Right lobe of liver (tissue), 6 donors: ENCODE measurements at regions not wholly inside any gene's neighbourhood (a gene's known extent, or its start where the extent isn't known, plus 50 kb on each side); places are given as distances from the start of the nearest gene placed in this dataset.

Source experiments
- ATAC-seq, 4 donors: fragments of 200-7000 bp; cut with Tn5 transposase; one replicate each; pipeline ENCODE4 v1.9.1; 2020; ENCODE audit warnings: mild to moderate bottlenecking in 4 of 4, moderate library complexity in 4 of 4
- DNase-seq, 3 donors: peaks; one replicate each; pipeline ENCODE4 v3.0.0-alpha.2; 2020
- H3K27ac ChIP-seq, 3 donors: fragments of 200-600 bp; one replicate each; pipeline ENCODE4 v1.8.0; 2022
- H3K27me3 ChIP-seq, 2 donors: fragments of 200-600 bp; one replicate each; pipeline ENCODE4 v1.8.0; 2022
- H3K36me3 ChIP-seq, 4 donors: fragments of 200-600 bp; sonication (generic) in 1 of 4; one replicate each; pipeline versions ENCODE4 v1.5.1 to v1.8.0; 2017 to 2022; ENCODE audit warnings: control low read depth in 1 of 4
- H3K4me1 ChIP-seq, 4 donors: fragments of 200-600 bp; sonication (generic) in 1 of 4; one replicate each; pipeline versions ENCODE4 v1.5.1 to v1.8.0; 2017 to 2022; ENCODE audit warnings: control low read depth in 1 of 4
- H3K4me3 ChIP-seq, 3 donors: fragments of 200-600 bp; one replicate each; pipeline ENCODE4 v1.8.0; 2022
- H3K9me3 ChIP-seq, 4 donors: fragments of 200-600 bp; sonication (generic) in 1 of 4; one replicate each; pipeline versions ENCODE4 v1.5.1 to v1.8.0; 2017 to 2022; ENCODE audit warnings: control low read depth in 1 of 4
- CTCF ChIP-seq, 4 donors: fragments of 200-600 bp in 3 of 4; fragments of 450-650 bp in 1 of 4; IDR thresholded peaks; one replicate each; pipeline versions ENCODE4 v1.5.1 to v1.8.0; 2016 to 2022; ENCODE audit warnings: antibody characterized with exemption in 4 of 4, mild to moderate bottlenecking in 2 of 4
- POLR2A ChIP-seq: fragments of 450-650 bp; IDR thresholded peaks from one replicate; pipeline ENCODE4 v1.6.1; 2017; ENCODE audit warnings: antibody characterized with exemption, mild to moderate bottlenecking
- WGBS: methylation state at CpG from one replicate; pipeline ENCODE4 v1.1.6; 2018; ENCODE audit warnings: low coverage, low lambda C conversion rate; ENCODE audit not compliant: insufficient coverage; ENCODE audit errors: missing lambda C conversion rate; 5-methylcytosine and 5-hydroxymethylcytosine counted together
- intact Hi-C, 2 donors: fragments of 100-400 bp; cut with DNase I; formaldehyde crosslinking; loops; one replicate each; pipeline versions ENCODE4 v1.11.2 to v1.14.1; 2022
- donor health status: DM: no; HTN: yes; CAD: no.
- donor health status: DM: no; HTN: no; CAD: no.
- donor health status: DM: no; HTN: no; CAD: no.
- donor health status: DM: no; HTN: yes; CAD: no.
- donor health status: DM: no; HTN: yes; CAD: no.

- Histone ChIP-seq H3K9me3 (no peaks in the 10 kb centered on the region), H3K4me1 (no peaks in the 10 kb centered on the region), H3K4me3 (no peak overlapping the region), H3K27ac (no peak overlapping the region), H3K36me3 (no peaks in the 10 kb centered on the region), H3K27me3 (no peaks in the 10 kb centered on the region)
- WGBS, result 49% methylated on average over 8 of the region's 8 CpGs
- no peak for TF ChIP-seq POLR2A
- TF ChIP-seq CTCF (IDR thresholded peaks at IDR 0.05), result no peak
- intact Hi-C loops, result no loop called here
- no peak for ATAC-seq
- DNase-seq, result no peak
These were observed 553.7 kb downstream of the TAFA4 start for GRCh38 chr3:68378631-68379030.

- intact Hi-C loops, result no loop called here
These were observed 558.6 kb downstream of the TAFA4 start for GRCh38 chr3:68373727-68374126.

DNA sequence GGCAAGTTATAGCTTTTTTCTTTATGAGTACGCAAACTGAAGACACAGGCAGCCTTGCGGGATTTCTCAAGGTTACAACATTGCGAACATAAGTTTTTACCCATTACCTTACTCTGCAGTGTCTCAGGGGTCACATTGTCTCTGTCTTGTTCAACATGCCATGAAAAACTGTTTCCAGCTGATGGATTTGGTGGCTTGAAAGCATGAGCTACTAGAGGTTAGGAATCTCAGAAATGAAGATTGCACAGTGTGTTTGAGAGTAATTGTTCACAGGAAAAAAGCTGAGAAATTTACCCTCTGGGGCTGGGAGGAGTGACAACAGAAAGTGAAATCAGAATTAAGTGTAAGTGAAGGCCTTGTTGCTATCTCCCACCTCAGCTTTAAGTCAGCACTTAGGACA is 568.6 kb downstream of the TAFA4 start:
- ATAC-seq, result no peak
- Histone ChIP-seq H3K4me1 (no peaks in the 10 kb centered on the region), H3K27me3 (no peaks in the 10 kb centered on the region), H3K27ac (no peak overlapping the region), H3K9me3 (no peaks in the 10 kb centered on the region), H3K4me3 (no peak overlapping the region), H3K36me3 (no peaks in the 10 kb centered on the region)
- no peak for DNase-seq
- intact Hi-C loops, result no loop called here
- WGBS, result 86% methylated on average over 1 of the region's 3 CpGs
- TF ChIP-seq CTCF (IDR thresholded peaks at IDR 0.05), result no peak
- TF ChIP-seq POLR2A, result no peak

More at GRCh38 chr3:68373727-68374126, 558.6 kb downstream of the TAFA4 start:
- TF ChIP-seq CTCF (IDR thresholded peaks at IDR 0.05) (no peak), POLR2A (no peak)
- H3K36me3 ChIP-seq, result no peaks in the 10 kb centered on the region
- no peaks in the 10 kb centered on the region for H3K27me3 ChIP-seq
- no peaks in the 10 kb centered on the region for H3K9me3 ChIP-seq
- no peaks in the 10 kb centered on the region for H3K4me1 ChIP-seq
- H3K4me3 ChIP-seq, result no peak overlapping the region
- H3K27ac ChIP-seq, result no peak overlapping the region
- ATAC-seq (no peak), DNase-seq (no peak)
- 40% methylated on average over 3 of the region's 3 CpGs for WGBS

DNA sequence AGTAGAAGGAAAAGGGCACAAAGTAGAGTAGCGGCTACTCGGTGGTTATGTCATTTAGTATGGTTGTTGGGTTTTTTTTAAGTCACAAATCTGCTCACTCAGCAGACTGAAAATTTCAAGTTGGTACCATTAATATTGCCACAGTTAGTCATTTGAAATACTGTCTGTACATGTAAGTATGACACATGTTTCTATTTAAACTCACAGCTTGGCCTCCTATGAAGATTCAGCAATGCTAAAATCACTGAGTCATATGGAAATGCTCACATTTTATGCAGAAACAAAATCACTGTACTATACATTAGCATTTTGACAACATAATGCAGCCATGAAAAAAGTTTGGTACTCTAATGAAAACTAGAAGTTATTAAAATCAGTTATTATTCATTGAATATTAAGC is 571.9 kb downstream of the TAFA4 start:
- intact Hi-C loops, result no loop called here
- TF ChIP-seq POLR2A (no peak), CTCF (IDR thresholded peaks at IDR 0.05) (no peak)
- no peaks in the 10 kb centered on the region for H3K27me3 ChIP-seq
- 83% methylated on average over 2 of the region's 2 CpGs for WGBS
- no peak overlapping the region for H3K27ac ChIP-seq
- H3K9me3 ChIP-seq, result no peaks in the 10 kb centered on the region
- H3K4me3 ChIP-seq, result no peak overlapping the region
- H3K36me3 ChIP-seq, result no peaks in the 10 kb centered on the region
- DNase-seq (no peak), ATAC-seq (no peak)
- H3K4me1 ChIP-seq, result no peaks in the 10 kb centered on the region

- H3K36me3 ChIP-seq, result no peaks in the 10 kb centered on the region
- ATAC-seq, result no peak
- intact Hi-C loops, result no loop called here
- no peak overlapping the region for H3K4me3 ChIP-seq
- WGBS, result 65% methylated on average over 2 of the region's 2 CpGs
- no peak for DNase-seq
- H3K4me1 ChIP-seq, result no peaks in the 10 kb centered on the region
- H3K27me3 ChIP-seq, result no peaks in the 10 kb centered on the region
- TF ChIP-seq POLR2A (no peak), CTCF (IDR thresholded peaks at IDR 0.05) (no peak)
- no peak overlapping the region for H3K27ac ChIP-seq
- H3K9me3 ChIP-seq, result no peaks in the 10 kb centered on the region
These were observed 586.6 kb downstream of the TAFA4 start for GRCh38 chr3:68345781-68346180.
